Activated CD8-positive, alpha-beta T cell treated with anti-CD3 and anti-CD28 coated beads, Interleukin-2, amount 10 ng/mL, durations not matched to agents 7 days and 5 days (primary cell): ENCODE measurements at regions not wholly inside any gene's neighbourhood (a gene's known extent, or its start where the extent isn't known, plus 50 kb on each side); places are given as distances from the start of the nearest gene placed in this dataset.
"Not testable (repeated sequence)": the region's sequence is repeated elsewhere in the genome, so short reads cannot be mapped to it uniquely, and the experiment has no call there.

Experiments used
- ATAC-seq: fragments of 150-1000 bp; cut with Tn5 transposase; one replicate; pipeline ENCODE4 v1.10.0; 2021; ENCODE audit warnings: moderate library complexity
- CTCF ChIA-PET: fragments of 350-600 bp; sonication (Branson Sonifier 250); formaldehyde crosslinking; loops from one replicate; lab custom pipeline; 2021; ENCODE audit warnings: antibody characterized with exemption; lab: Charles Lee
- POLR2A ChIA-PET: fragments of 350-600 bp; sonication (Branson Sonifier 250); formaldehyde crosslinking; loops from one replicate; lab custom pipeline; 2021; ENCODE audit warnings: antibody characterized with exemption; lab: Charles Lee
- DNase-seq: peaks from one replicate; pipeline ENCODE4 v3.0.0-alpha.2; 2020
- H3K27ac Mint-ChIP-seq: one replicate; pipeline ENCODE4 v1.8.0; 2021; ENCODE audit warnings: mild to moderate bottlenecking, mixed read lengths
- H3K27me3 Mint-ChIP-seq: one replicate; pipeline ENCODE4 v1.8.0; 2021; ENCODE audit warnings: low read depth, mixed read lengths
- H3K36me3 Mint-ChIP-seq: one replicate; pipeline ENCODE4 v1.8.0; 2021; ENCODE audit warnings: low read depth, mixed read lengths
- H3K4me1 Mint-ChIP-seq: one replicate; pipeline ENCODE4 v1.8.0; 2021; ENCODE audit warnings: low read depth, mixed read lengths
- H3K4me3 Mint-ChIP-seq: one replicate; pipeline ENCODE4 v1.8.0; 2021; ENCODE audit warnings: mild to moderate bottlenecking, mixed read lengths
- H3K9me3 Mint-ChIP-seq: one replicate; pipeline ENCODE4 v1.8.0; 2022; ENCODE audit warnings: mixed read lengths; ENCODE audit not compliant: insufficient read depth

DNA sequence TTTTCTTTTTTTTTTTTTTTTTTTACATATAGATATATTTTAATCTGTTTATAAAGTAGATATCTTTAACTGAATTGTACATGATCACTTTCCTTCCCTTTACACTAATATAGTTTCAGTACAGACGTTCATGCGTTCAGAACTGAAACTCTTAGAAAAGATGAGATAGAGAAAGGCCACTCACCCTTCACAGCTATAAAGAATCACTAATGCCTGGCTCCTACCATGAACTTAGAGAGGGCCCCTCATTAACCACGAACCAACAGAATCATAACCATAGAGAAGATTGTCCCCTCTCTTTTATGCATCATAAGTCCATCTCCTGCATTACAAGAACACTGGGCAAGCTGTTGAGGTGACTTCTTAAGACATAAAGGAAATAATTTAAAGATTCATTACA is 123.8 kb downstream of the FEM1C start:
- POLR2A ChIA-PET, ATAC-seq, DNase-seq, H3K9me3 Mint-ChIP-seq, H3K4me3 Mint-ChIP-seq, H3K27ac Mint-ChIP-seq, H3K36me3 Mint-ChIP-seq, CTCF ChIA-PET, H3K4me1 Mint-ChIP-seq: not testable (repeated sequence)
- peaks cover 12% of the 10 kb centered on the region for H3K27me3 Mint-ChIP-seq

GRCh38 chr5:115419846-115420585 is 123.6 kb upstream of the CCDC112 start:
- no peak for ATAC-seq

DNA sequence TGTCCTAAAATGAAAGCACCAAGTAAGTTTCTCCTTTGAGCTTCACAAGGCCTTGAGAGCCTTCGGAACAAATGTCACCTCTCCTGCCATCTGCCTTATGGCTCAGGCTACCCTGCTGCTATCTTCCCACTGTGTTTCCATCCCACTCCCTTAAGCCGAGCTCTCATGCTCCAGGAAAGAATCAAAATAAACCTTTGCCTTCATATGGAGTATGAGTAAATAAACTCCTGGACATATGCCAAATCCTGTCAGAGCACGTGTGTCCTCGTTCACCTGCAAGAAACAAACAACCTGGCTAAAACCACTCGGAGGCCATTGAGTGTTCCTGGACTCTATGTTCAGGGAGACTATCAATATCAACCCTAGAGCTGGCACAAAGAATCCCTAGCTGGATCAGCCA is 122.3 kb upstream of the CCDC112 start:
- Mint-ChIP-seq H3K9me3 (no peaks in the 10 kb centered on the region), H3K4me1 (no peaks in the 10 kb centered on the region), H3K4me3 (no peak overlapping the region), H3K27ac (no peak overlapping the region), H3K36me3 (no peaks in the 10 kb centered on the region), H3K27me3 (peaks cover 10% of the 10 kb centered on the region)
- ChIA-PET CTCF (no interaction called here), POLR2A (no interaction called here)
- ATAC-seq (no peak), DNase-seq (no peak)

More at GRCh38 chr5:115419846-115420585, 123.6 kb upstream of the CCDC112 start:
- DNase-seq = no peak
- Mint-ChIP-seq H3K4me3 (no peak overlapping the region), H3K9me3 (no peaks in the 10 kb centered on the region), H3K36me3 (no peaks in the 10 kb centered on the region), H3K27me3 (peaks cover 13% of the 10 kb centered on the region), H3K27ac (no peak overlapping the region), H3K4me1 (no peaks in the 10 kb centered on the region)
- CTCF ChIA-PET = no interaction called here
- POLR2A ChIA-PET = no interaction called here

GRCh38 chr5:115417076-115417475 is 120.6 kb upstream of the CCDC112 start:
- no peak for ATAC-seq
- DNase-seq = no peak
- Mint-ChIP-seq H3K4me1 (no peaks in the 10 kb centered on the region), H3K4me3 (no peak overlapping the region), H3K27ac (no peak overlapping the region), H3K36me3 (no peaks in the 10 kb centered on the region), H3K9me3 (no peaks in the 10 kb centered on the region), H3K27me3 (peaks cover 8% of the 10 kb centered on the region)
- CTCF ChIA-PET = no interaction called here
- POLR2A ChIA-PET = no interaction called here

DNA sequence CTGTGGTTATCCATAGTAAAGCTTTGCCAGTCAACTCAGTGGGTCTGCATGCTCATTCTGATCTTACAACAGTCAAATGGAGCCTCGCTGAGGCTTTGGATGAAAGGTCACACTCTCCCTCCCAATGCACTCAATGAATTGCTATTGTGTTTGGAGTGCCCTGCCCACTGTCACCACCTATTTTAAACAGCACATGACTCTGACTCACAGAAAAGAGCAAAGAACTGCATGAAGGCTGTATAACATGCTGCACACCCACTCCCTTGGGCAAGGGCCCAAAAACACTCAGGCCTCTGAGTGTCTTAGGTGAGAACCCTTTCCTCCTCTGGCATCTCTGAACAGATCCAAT is 118.7 kb upstream of the CCDC112 start:
- DNase-seq (no peak), ATAC-seq (no peak)
- H3K27ac Mint-ChIP-seq = no peak overlapping the region
- peaks cover 8% of the 10 kb centered on the region for H3K27me3 Mint-ChIP-seq
- H3K4me3 Mint-ChIP-seq = no peak overlapping the region
- no peaks in the 10 kb centered on the region for H3K36me3 Mint-ChIP-seq
- no peaks in the 10 kb centered on the region for H3K9me3 Mint-ChIP-seq
- H3K4me1 Mint-ChIP-seq = no peaks in the 10 kb centered on the region
- CTCF ChIA-PET = no interaction called here
- POLR2A ChIA-PET = no interaction called here

DNA sequence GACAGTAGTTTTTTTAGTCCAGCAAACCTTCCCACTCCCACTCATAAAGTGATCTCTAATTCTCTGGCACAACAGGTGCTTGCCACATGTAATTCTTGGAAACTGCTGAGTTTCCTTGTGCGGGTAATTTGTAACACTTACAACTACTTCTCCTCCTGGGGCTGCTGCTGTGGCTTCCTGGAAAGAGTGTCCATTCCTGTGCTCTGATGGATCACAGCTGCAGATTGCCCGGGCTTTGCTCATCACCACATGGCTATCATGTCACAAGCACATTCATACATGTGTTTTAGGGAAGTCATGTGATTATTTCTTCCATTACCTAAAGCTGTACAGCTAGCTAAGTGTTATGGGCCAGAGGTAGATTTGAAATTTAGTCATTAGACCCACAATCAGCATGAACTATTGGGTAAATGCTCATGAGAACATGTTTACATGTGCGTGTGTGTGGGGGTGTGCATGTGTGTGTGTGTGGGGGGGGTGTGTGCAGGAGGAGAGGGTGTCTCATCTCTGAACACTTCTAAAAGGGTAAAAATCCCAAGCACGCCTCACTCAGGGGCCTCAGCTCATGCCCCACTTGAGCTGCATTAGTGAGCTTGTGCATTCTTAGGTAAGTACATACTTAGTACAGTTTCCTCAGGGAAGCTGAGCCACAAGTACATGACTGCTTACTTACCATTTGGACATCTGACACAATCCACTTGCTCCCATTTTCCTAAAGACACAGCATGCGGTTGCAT is 118.1 kb upstream of the CCDC112 start:
- Mint-ChIP-seq H3K4me3 (no peak overlapping the region), H3K27me3 (peaks cover 8% of the 10 kb centered on the region), H3K9me3 (no peaks in the 10 kb centered on the region), H3K4me1 (no peaks in the 10 kb centered on the region), H3K27ac (no peak overlapping the region), H3K36me3 (no peaks in the 10 kb centered on the region)
- ATAC-seq = no peak
- CTCF ChIA-PET = no interaction called here
- POLR2A ChIA-PET = no interaction called here
- DNase-seq = no peak

DNA sequence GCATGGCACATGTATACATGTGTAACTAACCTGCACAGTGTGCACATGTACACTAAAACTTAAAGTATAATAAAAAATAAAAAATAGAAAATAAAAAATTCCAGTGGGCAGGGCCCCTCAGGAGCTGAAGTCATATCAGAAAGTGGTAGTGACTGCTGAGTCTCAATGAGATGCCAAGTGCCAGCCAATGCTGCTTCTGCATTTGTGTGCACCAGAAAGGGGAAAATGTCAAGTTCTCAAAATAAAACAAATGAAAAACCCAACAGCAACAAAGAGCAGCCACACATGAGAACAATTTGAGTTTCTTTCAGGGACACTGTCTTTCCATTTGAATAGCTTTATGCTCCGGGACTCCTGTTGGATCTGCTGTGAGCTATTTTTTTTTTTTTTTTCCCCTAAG is 117.2 kb upstream of the CCDC112 start:
- CTCF ChIA-PET = no interaction called here
- no peaks in the 10 kb centered on the region for H3K36me3 Mint-ChIP-seq

GRCh38 chr5:115409094-115409493 is 112.6 kb upstream of the CCDC112 start:
- H3K27me3 Mint-ChIP-seq = no peaks in the 10 kb centered on the region
- POLR2A ChIA-PET = no interaction called here
- H3K27ac Mint-ChIP-seq = no peak overlapping the region
- CTCF ChIA-PET = no interaction called here
- no peaks in the 10 kb centered on the region for H3K36me3 Mint-ChIP-seq
- no peak overlapping the region for H3K4me3 Mint-ChIP-seq
- H3K9me3 Mint-ChIP-seq = no peaks in the 10 kb centered on the region
- ATAC-seq (no peak), DNase-seq (no peak)
- H3K4me1 Mint-ChIP-seq = no peaks in the 10 kb centered on the region

More for the DNA sequence above, 117.2 kb upstream of the CCDC112 start:
- no peaks in the 10 kb centered on the region for H3K4me1 Mint-ChIP-seq
- H3K27me3 Mint-ChIP-seq = peaks cover 4% of the 10 kb centered on the region
- no peaks in the 10 kb centered on the region for H3K9me3 Mint-ChIP-seq
- POLR2A ChIA-PET = no interaction called here
- no peak for DNase-seq
- H3K27ac Mint-ChIP-seq = no peak overlapping the region
- no peak overlapping the region for H3K4me3 Mint-ChIP-seq
- ATAC-seq = no peak

DNA sequence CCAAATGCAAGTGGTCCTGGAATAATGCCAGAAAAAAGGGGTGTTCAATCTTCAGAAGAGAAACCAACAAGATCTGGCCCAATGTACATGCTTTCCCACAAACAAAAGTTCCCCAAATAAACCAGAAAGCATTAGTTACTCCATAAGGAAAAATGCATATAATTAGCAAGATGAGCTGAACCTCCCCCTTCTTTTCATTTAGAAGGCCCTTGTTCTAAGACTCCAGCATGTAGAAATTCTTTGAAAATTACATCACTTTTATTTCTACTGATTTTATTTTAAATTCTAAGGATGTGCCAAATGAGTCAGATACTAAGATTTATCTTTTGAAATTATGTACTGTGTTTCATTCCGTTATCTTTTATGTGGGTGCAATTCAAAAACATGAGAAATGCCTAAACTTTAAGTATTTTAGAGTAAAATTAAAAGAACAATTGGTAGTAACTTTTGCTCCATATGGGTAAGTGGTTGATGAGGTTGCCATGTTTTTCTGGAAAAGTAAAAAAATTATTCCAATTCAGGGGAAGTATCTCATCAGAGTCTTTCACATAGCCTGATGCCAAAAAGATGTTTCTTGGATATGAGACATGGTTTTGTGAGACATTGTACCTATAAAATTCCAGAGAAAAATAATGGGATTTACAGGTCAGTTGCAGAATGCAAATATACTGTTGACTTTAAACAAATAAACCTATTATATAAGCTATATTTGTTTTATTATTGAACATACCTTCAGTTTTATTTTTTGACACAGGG is 106.5 kb upstream of the CCDC112 start:
- POLR2A ChIA-PET = no interaction called here
- ATAC-seq (no peak), DNase-seq (no peak)
- Mint-ChIP-seq H3K36me3 (no peaks in the 10 kb centered on the region), H3K9me3 (no peaks in the 10 kb centered on the region), H3K27ac (no peak overlapping the region), H3K4me1 (no peaks in the 10 kb centered on the region), H3K27me3 (no peaks in the 10 kb centered on the region), H3K4me3 (no peak overlapping the region)
- CTCF ChIA-PET = no interaction called here

DNA sequence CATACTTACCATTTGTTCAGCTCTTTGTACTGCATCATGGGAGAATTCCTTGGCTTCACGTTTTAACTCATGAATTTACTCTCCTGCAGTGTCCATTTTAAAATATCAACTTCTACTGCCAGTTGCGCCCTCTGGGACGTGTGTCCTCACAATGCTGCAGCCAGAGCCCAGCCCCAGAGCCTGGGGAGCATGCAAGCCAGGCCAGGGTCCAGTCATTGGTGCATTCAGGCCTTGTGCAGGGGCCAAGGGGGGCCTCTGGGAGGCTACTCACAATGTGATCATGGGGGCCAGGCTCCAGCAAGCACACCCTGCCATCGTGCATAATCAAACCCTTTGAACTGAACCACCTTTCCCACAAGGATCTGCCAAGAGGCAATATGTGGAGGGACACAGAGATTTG is 105.6 kb upstream of the CCDC112 start:
- POLR2A ChIA-PET = no interaction called here
- H3K27ac Mint-ChIP-seq = no peak overlapping the region
- no peaks in the 10 kb centered on the region for H3K4me1 Mint-ChIP-seq
- no peak for ATAC-seq
- H3K9me3 Mint-ChIP-seq = no peaks in the 10 kb centered on the region
- no peaks in the 10 kb centered on the region for H3K27me3 Mint-ChIP-seq
- no peaks in the 10 kb centered on the region for H3K36me3 Mint-ChIP-seq
- DNase-seq = no peak
- H3K4me3 Mint-ChIP-seq = no peak overlapping the region
- CTCF ChIA-PET = no interaction called here

GRCh38 chr5:115398719-115399118 is 102.3 kb upstream of the CCDC112 start:
- Mint-ChIP-seq H3K27ac (no peak overlapping the region), H3K4me3 (no peak overlapping the region), H3K36me3 (no peaks in the 10 kb centered on the region), H3K9me3 (no peaks in the 10 kb centered on the region), H3K4me1 (no peaks in the 10 kb centered on the region), H3K27me3 (no peaks in the 10 kb centered on the region)
- ATAC-seq (no peak), DNase-seq (no peak)
- ChIA-PET POLR2A (no interaction called here), CTCF (no interaction called here)

- H3K9me3 Mint-ChIP-seq = no peaks in the 10 kb centered on the region
- H3K4me3 Mint-ChIP-seq = no peak overlapping the region
- no peaks in the 10 kb centered on the region for H3K27me3 Mint-ChIP-seq
- CTCF ChIA-PET = no interaction called here
- no peak overlapping the region for H3K27ac Mint-ChIP-seq
- ATAC-seq (no peak), DNase-seq (no peak)
- no peaks in the 10 kb centered on the region for H3K4me1 Mint-ChIP-seq
- POLR2A ChIA-PET = no interaction called here
- H3K36me3 Mint-ChIP-seq = no peaks in the 10 kb centered on the region
Measured at GRCh38 chr5:115396688-115397087, 100.2 kb upstream of the CCDC112 start.
